Neuronal stem cell (in vitro differentiated cells): ENCODE measurements at regions not wholly inside any gene's neighbourhood (a gene's known extent, or its start where the extent isn't known, plus 50 kb on each side); places are given as distances from the start of the nearest gene placed in this dataset.

Experiments
- DNase-seq: peaks from one replicate; pipeline ENCODE4 v3.0.0-alpha.2; 2013; ENCODE audit warnings: low spot score
- H2AFZ ChIP-seq: one replicate; pipeline ENCODE4 v1.6.1; 2013; ENCODE audit warnings: mild to moderate bottlenecking, low read length, inconsistent platforms
- H2AK5ac ChIP-seq: 2 replicates; pipeline ENCODE4 v1.6.1; 2013; ENCODE audit warnings: low read depth, mild to moderate bottlenecking, inconsistent platforms, low read length, moderate library complexity, mixed read lengths
- H2BK120ac ChIP-seq: 2 replicates; pipeline ENCODE4 v1.6.1; 2013; ENCODE audit warnings: low read depth, mild to moderate bottlenecking, inconsistent platforms, low read length, moderate library complexity, mixed read lengths
- H2BK12ac ChIP-seq: one replicate; pipeline ENCODE4 v1.6.1; 2013; ENCODE audit warnings: low read length, inconsistent platforms
- H2BK15ac ChIP-seq: 2 replicates; pipeline ENCODE4 v1.6.1; 2013; ENCODE audit warnings: mild to moderate bottlenecking, low read length, inconsistent platforms, mixed read lengths
- H2BK5ac ChIP-seq: one replicate; pipeline ENCODE4 v1.6.1; 2013; ENCODE audit warnings: inconsistent platforms, mild to moderate bottlenecking, low read length, moderate library complexity
- H3K14ac ChIP-seq: one replicate; pipeline ENCODE4 v1.6.1; 2013; ENCODE audit warnings: low read length, inconsistent platforms
- H3K18ac ChIP-seq: 2 replicates; pipeline ENCODE4 v1.6.1; 2013; ENCODE audit warnings: low read length, inconsistent platforms
- H3K23ac ChIP-seq: 2 replicates; pipeline ENCODE4 v1.6.1; 2013; ENCODE audit warnings: low read depth, mild to moderate bottlenecking, mixed read lengths, low read length, inconsistent platforms; ENCODE audit not compliant: poor library complexity
- H3K27ac ChIP-seq: replicated peaks from 3 replicates; pipeline ENCODE4 v1.5.1; 2013; ENCODE audit warnings: low read length, inconsistent platforms
- H3K27me3 ChIP-seq, 3 experiments: 2 replicates each; pipeline ENCODE4 v1.6.1; 2013; ENCODE audit warnings: low read length in 3 of 3, mild to moderate bottlenecking in 2 of 3, inconsistent platforms in 1 of 3, low read depth in 1 of 3, mixed read lengths in 1 of 3, moderate library complexity in 1 of 3; ENCODE audit not compliant: control insufficient read depth in 3 of 3, insufficient read depth in 3 of 3
- H3K36me3 ChIP-seq, 2 donors: replicated peaks in 1 of 2; 2 replicates each; pipeline ENCODE4 v1.6.1; 2013; ENCODE audit warnings: low read length in 2 of 2; ENCODE audit not compliant: control insufficient read depth in 2 of 2, insufficient read depth in 2 of 2
- H3K4ac ChIP-seq: 2 replicates; pipeline ENCODE4 v1.6.1; 2013; ENCODE audit warnings: inconsistent platforms, mild to moderate bottlenecking, low read length, moderate library complexity
- H3K4me1 ChIP-seq, 2 donors: 1 replicate in 1 of 2; 2 replicates in 1 of 2; pipeline ENCODE4 v1.6.1; 2013; ENCODE audit warnings: low read length in 2 of 2, low read depth in 1 of 2; ENCODE audit not compliant: control insufficient read depth in 2 of 2, insufficient read depth in 1 of 2
- H3K4me2 ChIP-seq: one replicate; pipeline ENCODE4 v1.6.1; 2013; ENCODE audit warnings: mild to moderate bottlenecking, low read length, inconsistent platforms; ENCODE audit not compliant: insufficient read depth, poor library complexity, severe bottlenecking
- H3K4me3 ChIP-seq, 2 donors: 2 replicates each; pipeline ENCODE4 v1.5.1; 2013; ENCODE audit warnings: low read length in 2 of 2, mild to moderate bottlenecking in 2 of 2, inconsistent platforms in 1 of 2, moderate library complexity in 1 of 2
- H3K79me1 ChIP-seq: one replicate; pipeline ENCODE4 v1.6.1; 2013; ENCODE audit warnings: low read depth, mild to moderate bottlenecking, inconsistent platforms, low read length, moderate library complexity
- H3K9ac ChIP-seq: one replicate; pipeline ENCODE4 v1.6.1; 2013; ENCODE audit warnings: mild to moderate bottlenecking, low read depth, low read length, inconsistent platforms; ENCODE audit not compliant: poor library complexity
- H3K9me3 ChIP-seq, 2 donors: replicated peaks in 1 of 2; 2 replicates each; pipeline versions ENCODE3 to v1.6.1; 2013; ENCODE audit warnings: low read length in 2 of 2, mild to moderate bottlenecking in 2 of 2, inconsistent platforms in 1 of 2, low read depth in 1 of 2, mixed read lengths in 1 of 2, moderate library complexity in 1 of 2; ENCODE audit not compliant: control insufficient read depth in 2 of 2, insufficient read depth in 1 of 2
- H4K8ac ChIP-seq: one replicate; pipeline ENCODE4 v1.6.1; 2013; ENCODE audit warnings: low read depth, mild to moderate bottlenecking, inconsistent platforms, low read length, moderate library complexity
- H4K91ac ChIP-seq: one replicate; pipeline ENCODE4 v1.6.1; 2013; ENCODE audit warnings: low read length, low read depth, mild to moderate bottlenecking, inconsistent platforms; ENCODE audit not compliant: poor library complexity
- WGBS, 2 donors: extraction: QIAGEN DNeasy Blood & Tissue Kit; methylation state at CpG; one replicate each; pipeline ENCODE4 v1.1.7; 2013; ENCODE audit warnings: missing lambda C conversion rate in 2 of 2, mixed read lengths in 1 of 2; ENCODE audit not compliant: insufficient read length in 2 of 2, insufficient replicate concordance in 1 of 2; ENCODE audit errors: extremely low coverage in 2 of 2; 5-methylcytosine and 5-hydroxymethylcytosine counted together

GRCh38 chr16:16904601-16905000 lies 525.7 kb downstream of the NPIPA7 start:
- H3K4me1 ChIP-seq: peaks cover 0 to 3% of the 10 kb centered on the region in 2 donors
- no peak overlapping the region for H2AK5ac ChIP-seq
- H3K23ac ChIP-seq: no peak overlapping the region
- no peak overlapping the region for H3K18ac ChIP-seq
- peaks cover 0 to 2% of the 10 kb centered on the region in 2 donors for H3K9me3 ChIP-seq
- H3K4ac ChIP-seq: no peak overlapping the region
- H3K27ac ChIP-seq: no peak overlapping the region
- H2BK12ac ChIP-seq: no peak overlapping the region
- no peak overlapping the region for H2AFZ ChIP-seq
- WGBS, 2 donors: no CpG with 5 or more reads among the region's 1 CpG
- H2BK15ac ChIP-seq: no peak overlapping the region
- H3K4me2 ChIP-seq: no peak overlapping the region
- DNase-seq: no peak
- H2BK120ac ChIP-seq: no peak overlapping the region
- H2BK5ac ChIP-seq: no peak overlapping the region
- no peaks in the 10 kb centered on the region for H3K27me3 ChIP-seq
- no peaks in the 10 kb centered on the region for H3K36me3 ChIP-seq
- H3K79me1 ChIP-seq: no peaks in the 10 kb centered on the region
- H3K4me3 ChIP-seq: no peak overlapping the region
- H4K91ac ChIP-seq: no peak overlapping the region
- H4K8ac ChIP-seq: no peak overlapping the region
- H3K14ac ChIP-seq: no peak overlapping the region
- no peak overlapping the region for H3K9ac ChIP-seq

GRCh38 chr16:16905850-16906249 lies 526.9 kb downstream of the NPIPA7 start:
- H3K9ac ChIP-seq: no peak overlapping the region
- H2BK12ac ChIP-seq: no peak overlapping the region
- H3K4me1 ChIP-seq: peaks cover 0 to 3% of the 10 kb centered on the region in 2 donors
- no peaks in the 10 kb centered on the region for H3K79me1 ChIP-seq
- H2BK120ac ChIP-seq: no peak overlapping the region
- H3K4me2 ChIP-seq: no peak overlapping the region
- H2BK15ac ChIP-seq: no peak overlapping the region
- H2AFZ ChIP-seq: no peak overlapping the region
- peaks cover 0 to 2% of the 10 kb centered on the region in 2 donors for H3K9me3 ChIP-seq
- no peak overlapping the region for H4K8ac ChIP-seq
- no peak overlapping the region for H3K4me3 ChIP-seq
- H3K18ac ChIP-seq: no peak overlapping the region
- no peak overlapping the region for H2AK5ac ChIP-seq
- no peak for DNase-seq
- no peaks in the 10 kb centered on the region for H3K27me3 ChIP-seq
- no peaks in the 10 kb centered on the region for H3K36me3 ChIP-seq
- no peak overlapping the region for H2BK5ac ChIP-seq
- no peak overlapping the region for H3K14ac ChIP-seq
- H3K23ac ChIP-seq: no peak overlapping the region
- H3K4ac ChIP-seq: no peak overlapping the region
- H4K91ac ChIP-seq: no peak overlapping the region
- no CpG with 5 or more reads among the region's 3 CpGs for WGBS, 2 donors
- no peak overlapping the region for H3K27ac ChIP-seq

GRCh38 chr16:16907089-16907488 lies 528.1 kb downstream of the NPIPA7 start:
- Histone ChIP-seq H3K4me2 (no peak overlapping the region), H3K4me1 (peaks cover 0 to 3% of the 10 kb centered on the region in 2 donors), H3K9me3 (peaks cover 0 to 2% of the 10 kb centered on the region in 2 donors), H3K9ac (no peak overlapping the region), H2BK15ac (no peak overlapping the region), H4K8ac (no peak overlapping the region), H3K18ac (no peak overlapping the region), H4K91ac (no peak overlapping the region), H2AK5ac (no peak overlapping the region), H3K27ac (no peak overlapping the region), H3K4me3 (no peak overlapping the region), H3K36me3 (no peaks in the 10 kb centered on the region), H2BK5ac (no peak overlapping the region), H3K14ac (no peak overlapping the region), H2AFZ (no peak overlapping the region), H2BK12ac (no peak overlapping the region), H3K79me1 (no peaks in the 10 kb centered on the region), H3K27me3 (no peaks in the 10 kb centered on the region), H2BK120ac (no peak overlapping the region), H3K23ac (no peak overlapping the region), H3K4ac (no peak overlapping the region)
- no peak for DNase-seq

GRCh38 chr16:16908077-16908476 lies 529.1 kb downstream of the NPIPA7 start:
- no peak overlapping the region for H3K9ac ChIP-seq
- no peak overlapping the region for H3K4ac ChIP-seq
- H2AK5ac ChIP-seq: no peak overlapping the region
- peaks cover 0 to 3% of the 10 kb centered on the region in 2 donors for H3K4me1 ChIP-seq
- H4K91ac ChIP-seq: no peak overlapping the region
- H3K36me3 ChIP-seq: no peaks in the 10 kb centered on the region
- no peaks in the 10 kb centered on the region for H3K27me3 ChIP-seq
- H3K27ac ChIP-seq: no peak overlapping the region
- H2AFZ ChIP-seq: no peak overlapping the region
- no peaks in the 10 kb centered on the region for H3K79me1 ChIP-seq
- H2BK5ac ChIP-seq: no peak overlapping the region
- H2BK12ac ChIP-seq: no peak overlapping the region
- no peak overlapping the region for H2BK120ac ChIP-seq
- peaks cover 0 to 2% of the 10 kb centered on the region in 2 donors for H3K9me3 ChIP-seq
- H3K18ac ChIP-seq: no peak overlapping the region
- H3K23ac ChIP-seq: no peak overlapping the region
- no peak for DNase-seq
- no peak overlapping the region for H3K14ac ChIP-seq
- WGBS, 2 donors: no CpG with 5 or more reads among the region's 5 CpGs
- no peak overlapping the region for H2BK15ac ChIP-seq
- H3K4me2 ChIP-seq: no peak overlapping the region
- H4K8ac ChIP-seq: no peak overlapping the region
- no peak overlapping the region for H3K4me3 ChIP-seq
